OCI-LY1 (cell line): ENCODE measurements at regions not wholly inside any gene's neighbourhood (a gene's known extent, or its start where the extent isn't known, plus 50 kb on each side); places are given as distances from the start of the nearest gene placed in this dataset.

ENCODE experiments used
- H2AFZ ChIP-seq: fragments of 200-600 bp; sonication (generic), shearing (Covaris generic); 2 replicates; pipeline ENCODE4 v1.6.0; 2014; ENCODE audit warnings: antibody characterized with exemption, mild to moderate bottlenecking, low read length
- H3F3A ChIP-seq: fragments of 200-600 bp; sonication (generic), shearing (Covaris generic); 2 replicates; pipeline ENCODE4 v1.6.0; 2014; ENCODE audit warnings: mild to moderate bottlenecking, antibody characterized with exemption, low read length, moderate library complexity; ENCODE audit not compliant: insufficient read depth
- H3K27ac ChIP-seq: fragments of 200-600 bp; sonication (generic); 2 replicates; pipeline ENCODE4 v1.5.1; 2014; ENCODE audit warnings: low read length, mixed run types, mild to moderate bottlenecking, low read depth; ENCODE audit not compliant: poor library complexity, severe bottlenecking
- H3K27me3 ChIP-seq: fragments of 200-600 bp; sonication (generic); 2 replicates; pipeline ENCODE4 v1.6.0; 2014; ENCODE audit warnings: antibody characterized with exemption, mild to moderate bottlenecking, low read length, moderate library complexity; ENCODE audit not compliant: insufficient read depth
- H3K36me3 ChIP-seq: fragments of 200-600 bp; sonication (generic); 2 replicates; pipeline ENCODE4 v1.6.1; 2014; ENCODE audit warnings: mild to moderate bottlenecking, antibody characterized with exemption, low read length, moderate library complexity, mixed read lengths; ENCODE audit not compliant: insufficient read depth
- H3K4me1 ChIP-seq: fragments of 200-600 bp; sonication (generic); 2 replicates; pipeline ENCODE4 v1.5.1; 2014; ENCODE audit warnings: mild to moderate bottlenecking, low read length, moderate library complexity; ENCODE audit not compliant: insufficient read depth, severe bottlenecking
- H3K4me2 ChIP-seq: fragments of 200-600 bp; sonication (generic), shearing (Covaris generic); 2 replicates; pipeline ENCODE4 v1.6.1; 2014; ENCODE audit warnings: low read length
- H3K4me3 ChIP-seq: fragments of 200-600 bp; sonication (generic); 2 replicates; pipeline ENCODE4 v1.5.1; 2014; ENCODE audit warnings: low read length, low read depth, mild to moderate bottlenecking, mixed read lengths; ENCODE audit not compliant: poor library complexity, severe bottlenecking
- H3K79me2 ChIP-seq: fragments of 200-600 bp; shearing (Covaris generic); 2 replicates; pipeline ENCODE4 v1.6.1; 2016; ENCODE audit warnings: mixed run types, low read length, mixed read lengths; ENCODE audit not compliant: insufficient read depth
- H3K9ac ChIP-seq: fragments of 200-600 bp; sonication (generic), shearing (Covaris generic); 2 replicates; pipeline ENCODE4 v1.6.1; 2014; ENCODE audit warnings: mild to moderate bottlenecking, low read length, mixed read lengths
- H3K9me2 ChIP-seq: fragments of 200-600 bp; sonication (generic), shearing (Covaris generic); 2 replicates; pipeline ENCODE4 v1.6.1; 2014; ENCODE audit warnings: low read depth, mild to moderate bottlenecking, low read length, mixed read lengths
- H3K9me3 ChIP-seq: fragments of 200-600 bp; shearing (Covaris generic); 2 replicates; pipeline ENCODE4 v1.6.1; 2014; ENCODE audit warnings: low read length, mixed read lengths
- H4K20me1 ChIP-seq: fragments of 200-600 bp; sonication (generic), shearing (Covaris generic); 2 replicates; pipeline ENCODE4 v1.6.0; 2016; ENCODE audit warnings: mild to moderate bottlenecking, low read length; ENCODE audit not compliant: insufficient read depth
- CTCF ChIP-seq: fragments of 200-600 bp; sonication (generic), shearing (Covaris generic); IDR thresholded peaks from 2 replicates; pipeline ENCODE4 v1.5.1; 2017; ENCODE audit warnings: mild to moderate bottlenecking, antibody characterized with exemption, low read length, moderate library complexity, mixed read lengths
- EZH2 ChIP-seq: fragments of 200-600 bp; sonication (generic), shearing (Covaris generic); IDR thresholded peaks from 2 replicates; pipeline ENCODE4 v1.8.0; 2017; ENCODE audit warnings: borderline replicate concordance, mixed run types, mild to moderate bottlenecking, antibody characterized with exemption, low read length, moderate library complexity, mixed read lengths

- Histone ChIP-seq H3K36me3 (no peaks in the 10 kb centered on the region), H3K9me3 (no peaks in the 10 kb centered on the region), H3K9ac (no peak overlapping the region), H3K4me3 (no peak overlapping the region), H3K4me1 (no peaks in the 10 kb centered on the region), H2AFZ (no peak overlapping the region), H3K27me3 (no peaks in the 10 kb centered on the region), H3K9me2 (no peaks in the 10 kb centered on the region), H3K27ac (no peak overlapping the region), H4K20me1 (no peaks in the 10 kb centered on the region), H3F3A (no peaks in the 10 kb centered on the region), H3K4me2 (no peak overlapping the region), H3K79me2 (no peaks in the 10 kb centered on the region)
- TF ChIP-seq EZH2 (no peak), CTCF (no peak)
Observed at GRCh38 chr20:24190905-24191304, 202.3 kb upstream of the GGTLC1 start.

DNA sequence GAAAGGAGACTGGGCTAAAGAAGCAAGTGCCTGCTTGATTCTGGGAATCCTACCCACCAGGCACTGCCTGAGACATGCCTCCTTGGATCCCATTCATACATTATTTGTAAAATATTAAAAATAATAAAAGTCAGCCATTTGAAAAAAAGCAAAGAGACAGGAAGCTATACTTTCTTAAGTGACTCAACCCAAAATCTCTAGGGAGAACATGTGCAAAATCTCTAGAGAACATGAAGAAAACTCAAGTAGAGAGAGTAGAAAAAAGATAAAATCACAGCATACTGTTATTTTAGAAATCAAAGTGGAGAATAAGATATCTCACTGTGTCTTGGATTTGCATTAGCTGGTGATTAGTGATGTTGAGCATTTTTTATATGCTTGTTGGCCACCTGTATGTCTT is 197.2 kb upstream of the GGTLC1 start:
- Histone ChIP-seq H3K79me2 (no peaks in the 10 kb centered on the region), H3K9ac (no peak overlapping the region), H3K4me1 (no peaks in the 10 kb centered on the region), H3K4me2 (no peak overlapping the region), H3F3A (no peaks in the 10 kb centered on the region), H3K9me3 (no peaks in the 10 kb centered on the region), H3K4me3 (no peak overlapping the region), H2AFZ (no peak overlapping the region), H3K27me3 (no peaks in the 10 kb centered on the region), H3K9me2 (no peaks in the 10 kb centered on the region), H4K20me1 (no peaks in the 10 kb centered on the region), H3K27ac (no peak overlapping the region), H3K36me3 (no peaks in the 10 kb centered on the region)
- no peak for TF ChIP-seq EZH2
- no peak for TF ChIP-seq CTCF

DNA sequence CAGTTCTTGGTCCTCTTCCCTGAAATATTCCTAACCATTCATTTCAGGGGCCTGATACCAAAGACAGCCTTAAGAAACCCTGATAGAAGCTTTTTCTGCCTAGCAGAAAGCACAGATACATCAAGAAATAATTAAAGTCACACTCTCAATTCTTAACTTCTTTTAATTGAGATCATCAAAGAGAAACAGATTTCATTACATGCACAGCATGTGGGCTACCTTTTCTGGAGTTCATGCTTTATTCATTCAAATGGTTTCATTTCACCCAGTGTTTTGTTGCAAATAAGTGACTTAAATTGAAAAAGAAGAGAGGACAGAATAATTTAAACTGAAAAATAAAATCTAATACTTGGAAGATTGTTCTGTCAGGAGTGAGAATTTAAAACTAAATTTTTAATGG is 192.6 kb upstream of the GGTLC1 start:
- no peaks in the 10 kb centered on the region for H3K79me2 ChIP-seq
- no peaks in the 10 kb centered on the region for H3K36me3 ChIP-seq
- no peaks in the 10 kb centered on the region for H3K4me1 ChIP-seq
- no peaks in the 10 kb centered on the region for H3K9me2 ChIP-seq
- H3K27ac ChIP-seq: no peak overlapping the region
- no peaks in the 10 kb centered on the region for H3K9me3 ChIP-seq
- no peaks in the 10 kb centered on the region for H3F3A ChIP-seq
- no peak overlapping the region for H2AFZ ChIP-seq
- no peak overlapping the region for H3K4me3 ChIP-seq
- no peak for TF ChIP-seq EZH2
- TF ChIP-seq CTCF: no peak
- no peaks in the 10 kb centered on the region for H3K27me3 ChIP-seq
- H4K20me1 ChIP-seq: no peaks in the 10 kb centered on the region
- H3K9ac ChIP-seq: no peak overlapping the region
- H3K4me2 ChIP-seq: no peak overlapping the region
